CD14-positive monocyte (primary cell): ENCODE measurements at regions not wholly inside any gene's neighbourhood (a gene's known extent, or its start where the extent isn't known, plus 50 kb on each side); places are given as distances from the start of the nearest gene placed in this dataset.
A peak's percentile ranks its signal among the peaks of the same experiment; 100 is the strongest.

Experiments
- DNase-seq, 3 donors: peaks; one replicate each; pipeline ENCODE4 v3.0.0-alpha.2; 2011 to 2022
- H2AFZ ChIP-seq: 2 replicates; pipeline ENCODE4 v1.6.0; 2012; ENCODE audit warnings: mild to moderate bottlenecking, low read depth, low read length, inconsistent platforms; ENCODE audit not compliant: insufficient read depth, poor library complexity, severe bottlenecking
- H3K27ac ChIP-seq, 2 donors: 1 replicate in 1 of 2; 2 replicates in 1 of 2; pipeline ENCODE4 v1.5.1; 2012 to 2013; ENCODE audit warnings: low read length in 2 of 2, control low read depth in 1 of 2, inconsistent platforms in 1 of 2, low read depth in 1 of 2, mild to moderate bottlenecking in 1 of 2
- H3K27me3 ChIP-seq, 2 donors: one replicate each; pipeline versions ENCODE4 v1.6.0 to v1.6.1; 2011 to 2013; ENCODE audit warnings: low read length in 2 of 2; ENCODE audit not compliant: control insufficient read depth in 2 of 2, insufficient read depth in 2 of 2
- H3K36me3 ChIP-seq, 2 donors: replicated peaks in 1 of 2; 1 replicate in 1 of 2; 2 replicates in 1 of 2; pipeline versions ENCODE4 v1.5.1 to v1.6.1; 2012 to 2013; ENCODE audit warnings: low read length in 2 of 2, control low read depth in 1 of 2, inconsistent platforms in 1 of 2, mild to moderate bottlenecking in 1 of 2; ENCODE audit not compliant: insufficient read depth in 2 of 2, control insufficient read depth in 1 of 2
- H3K4me1 ChIP-seq, 2 donors: 1 replicate in 1 of 2; 2 replicates in 1 of 2; pipeline versions ENCODE4 v1.5.1 to v1.6.1; 2012 to 2013; ENCODE audit warnings: low read length in 2 of 2, control low read depth in 1 of 2, inconsistent platforms in 1 of 2, mild to moderate bottlenecking in 1 of 2, moderate library complexity in 1 of 2; ENCODE audit not compliant: insufficient read depth in 2 of 2, control insufficient read depth in 1 of 2
- H3K4me2 ChIP-seq: replicated peaks from 2 replicates; pipeline ENCODE3; 2012; ENCODE audit warnings: low read length, moderate library complexity, mild to moderate bottlenecking; ENCODE audit not compliant: poor library complexity, severe bottlenecking; ENCODE audit errors: extremely low read depth
- H3K4me3 ChIP-seq, 3 experiments: fragments of 200-600 bp in 1 of 3; sonication (generic) in 1 of 3; replicated peaks in 1 of 3; 1 replicate in 2 of 3; 2 replicates in 1 of 3; pipeline ENCODE4 v1.5.1; 2011 to 2013; ENCODE audit warnings: low read length in 3 of 3, mild to moderate bottlenecking in 3 of 3, control low read depth in 2 of 3, low read depth in 2 of 3, inconsistent platforms in 1 of 3, moderate library complexity in 1 of 3
- H3K79me2 ChIP-seq: 2 replicates; pipeline ENCODE4 v1.6.0; 2012; ENCODE audit warnings: mild to moderate bottlenecking, control low read depth, inconsistent platforms, low read length, moderate library complexity; ENCODE audit not compliant: insufficient read depth
- H3K9ac ChIP-seq: 2 replicates; pipeline ENCODE4 v1.6.0; 2017; ENCODE audit warnings: low read length, mild to moderate bottlenecking; ENCODE audit not compliant: insufficient read depth, poor library complexity, severe bottlenecking
- H3K9me3 ChIP-seq, 2 donors: replicated peaks in 1 of 2; 1 replicate in 1 of 2; 2 replicates in 1 of 2; pipeline versions ENCODE4 v1.5.1 to v1.6.1; 2012 to 2013; ENCODE audit warnings: low read length in 2 of 2, control low read depth in 1 of 2; ENCODE audit not compliant: control insufficient read depth in 1 of 2, insufficient read depth in 1 of 2
- H4K20me1 ChIP-seq: 2 replicates; pipeline ENCODE4 v1.6.0; 2012; ENCODE audit warnings: mild to moderate bottlenecking, low read length, control low read depth, moderate library complexity; ENCODE audit not compliant: insufficient read depth
- H3K27ac Mint-ChIP-seq, 7 donors: one replicate each; pipeline ENCODE4 v1.8.0; 2020; ENCODE audit warnings: mild to moderate bottlenecking in 7 of 7, mixed read lengths in 7 of 7, moderate library complexity in 6 of 7, inconsistent platforms in 2 of 7
- H3K27me3 Mint-ChIP-seq, 3 donors: one replicate each; pipeline ENCODE4 v1.8.0; 2021 to 2022; ENCODE audit warnings: low read depth in 3 of 3, mild to moderate bottlenecking in 3 of 3, mixed read lengths in 3 of 3, moderate library complexity in 3 of 3, inconsistent platforms in 1 of 3
- H3K36me3 Mint-ChIP-seq, 2 donors: one replicate each; pipeline ENCODE4 v1.8.0; 2020; ENCODE audit warnings: mixed read lengths in 2 of 2, inconsistent platforms in 1 of 2, mild to moderate bottlenecking in 1 of 2
- H3K4me1 Mint-ChIP-seq: one replicate; pipeline ENCODE4 v1.8.0; 2020; ENCODE audit warnings: mild to moderate bottlenecking, mixed read lengths
- H3K4me3 Mint-ChIP-seq, 2 donors: one replicate each; pipeline ENCODE4 v1.8.0; 2020; ENCODE audit warnings: mild to moderate bottlenecking in 2 of 2, mixed read lengths in 2 of 2, moderate library complexity in 1 of 2
- H3K9me3 Mint-ChIP-seq, 7 donors: one replicate each; pipeline ENCODE4 v1.8.0; 2020 to 2022; ENCODE audit warnings: mixed read lengths in 7 of 7, mild to moderate bottlenecking in 6 of 7, moderate library complexity in 6 of 7, inconsistent platforms in 2 of 7
- WGBS: methylation state at CpG from one replicate; pipeline ENCODE4 v1.1.5; 2013; ENCODE audit warnings: missing lambda C conversion rate; ENCODE audit not compliant: insufficient coverage; 5-methylcytosine and 5-hydroxymethylcytosine counted together
- intact Hi-C, 2 donors: fragments of 100-400 bp; cut with micrococcal nuclease; formaldehyde crosslinking; loops; one replicate each; pipeline versions ENCODE4 v1.15.0 to v1.15.1; 2023
- TF ChIP-seq, protein P1 (sequence below): fragments of 200-600 bp; IDR thresholded peaks from one replicate; pipeline ENCODE4 v1.8.0; 2022; ENCODE audit warnings: antibody characterized with exemption, mild to moderate bottlenecking

DNA sequence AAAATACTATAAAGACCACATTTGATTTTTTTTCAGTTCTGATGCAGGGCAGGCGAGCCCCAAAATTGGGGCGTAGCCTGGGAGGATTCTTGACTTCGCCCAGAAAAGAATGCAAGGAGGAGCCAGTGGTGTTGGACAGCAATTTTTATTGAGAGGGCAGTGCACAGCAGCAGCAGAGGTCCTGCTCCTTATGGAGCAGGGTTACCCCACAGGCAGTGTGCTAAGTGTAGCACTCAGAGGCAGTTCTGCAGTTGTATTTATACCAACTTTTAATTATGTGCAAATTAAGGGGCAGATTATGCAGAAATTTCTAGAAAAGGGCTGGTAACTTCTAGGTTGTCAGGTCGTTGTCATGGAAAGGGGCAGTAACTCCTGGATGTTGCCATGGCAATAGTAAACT, 69.9 kb downstream of the GASK1B start:
- TF ChIP-seq, protein P1, sequence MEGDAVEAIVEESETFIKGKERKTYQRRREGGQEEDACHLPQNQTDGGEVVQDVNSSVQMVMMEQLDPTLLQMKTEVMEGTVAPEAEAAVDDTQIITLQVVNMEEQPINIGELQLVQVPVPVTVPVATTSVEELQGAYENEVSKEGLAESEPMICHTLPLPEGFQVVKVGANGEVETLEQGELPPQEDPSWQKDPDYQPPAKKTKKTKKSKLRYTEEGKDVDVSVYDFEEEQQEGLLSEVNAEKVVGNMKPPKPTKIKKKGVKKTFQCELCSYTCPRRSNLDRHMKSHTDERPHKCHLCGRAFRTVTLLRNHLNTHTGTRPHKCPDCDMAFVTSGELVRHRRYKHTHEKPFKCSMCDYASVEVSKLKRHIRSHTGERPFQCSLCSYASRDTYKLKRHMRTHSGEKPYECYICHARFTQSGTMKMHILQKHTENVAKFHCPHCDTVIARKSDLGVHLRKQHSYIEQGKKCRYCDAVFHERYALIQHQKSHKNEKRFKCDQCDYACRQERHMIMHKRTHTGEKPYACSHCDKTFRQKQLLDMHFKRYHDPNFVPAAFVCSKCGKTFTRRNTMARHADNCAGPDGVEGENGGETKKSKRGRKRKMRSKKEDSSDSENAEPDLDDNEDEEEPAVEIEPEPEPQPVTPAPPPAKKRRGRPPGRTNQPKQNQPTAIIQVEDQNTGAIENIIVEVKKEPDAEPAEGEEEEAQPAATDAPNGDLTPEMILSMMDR: no peak
- Mint-ChIP-seq H3K27ac (peak overlapping the region in 1 of 7 donors; percentile 46), H3K9me3 (peaks cover 0 to 2% (median 0%) of the 10 kb centered on the region in 7 donors), H3K4me1 (peaks cover 6% of the 10 kb centered on the region), H3K27me3 (no peaks in the 10 kb centered on the region), H3K4me3 (no peak overlapping the region), H3K36me3 (no peaks in the 10 kb centered on the region)
- intact Hi-C loops: no loop called here
- Histone ChIP-seq H3K9ac (no peak overlapping the region), H2AFZ (no peak overlapping the region), H3K36me3 (no peaks in the 10 kb centered on the region), H3K79me2 (no peaks in the 10 kb centered on the region), H4K20me1 (no peaks in the 10 kb centered on the region), H3K27ac (no peak overlapping the region), H3K4me3 (no peak overlapping the region), H3K9me3 (no peaks in the 10 kb centered on the region), H3K4me1 (no peaks in the 10 kb centered on the region), H3K4me2 (no peak overlapping the region), H3K27me3 (no peaks in the 10 kb centered on the region)
- WGBS: 95% methylated on average over 4 of the region's 4 CpGs
- no peak for DNase-seq

- no peaks in the 10 kb centered on the region for H4K20me1 ChIP-seq
- intact Hi-C loops: no loop called here
- H3K4me1 ChIP-seq: no peaks in the 10 kb centered on the region
- H3K36me3 ChIP-seq: no peaks in the 10 kb centered on the region
- no peaks in the 10 kb centered on the region for H3K36me3 Mint-ChIP-seq
- H3K79me2 ChIP-seq: no peaks in the 10 kb centered on the region
- peaks cover 9% of the 10 kb centered on the region for H3K4me1 Mint-ChIP-seq
- peak overlapping the region; percentile 66 for H2AFZ ChIP-seq
- TF ChIP-seq, protein P1: no peak
- 77% methylated on average over 2 of the region's 4 CpGs for WGBS
- no peaks in the 10 kb centered on the region for H3K27me3 ChIP-seq
- H3K27ac Mint-ChIP-seq: no peak overlapping the region
- H3K4me2 ChIP-seq: no peak overlapping the region
- no peak for DNase-seq
- no peak overlapping the region for H3K9ac ChIP-seq
- no peak overlapping the region for H3K4me3 ChIP-seq
- H3K9me3 Mint-ChIP-seq: peaks cover 0 to 5% (median 2%) of the 10 kb centered on the region in 7 donors
- H3K9me3 ChIP-seq: no peaks in the 10 kb centered on the region
- H3K27ac ChIP-seq: no peak overlapping the region
- H3K4me3 Mint-ChIP-seq: no peak overlapping the region
- H3K27me3 Mint-ChIP-seq: no peaks in the 10 kb centered on the region
Measured at GRCh38 chr4:158099686-158100085, 73.1 kb downstream of the GASK1B start.
